GM12865 (cell line): ENCODE measurements at regions not wholly inside any gene's neighbourhood (a gene's known extent, or its start where the extent isn't known, plus 50 kb on each side); places are given as distances from the start of the nearest gene placed in this dataset.

Experiments
- DNase-seq: peaks from one replicate; pipeline ENCODE4 v3.0.0; 2010; ENCODE audit warnings: low read depth
- H3K4me3 ChIP-seq: 2 replicates; pipeline ENCODE4 v1.5.1; 2011; ENCODE audit warnings: mild to moderate bottlenecking, low read depth, low read length, control low read depth
- CTCF ChIP-seq: IDR thresholded peaks from 2 replicates; pipeline ENCODE4 v1.5.1; 2011; ENCODE audit warnings: low read length, control low read depth, low read depth, inconsistent platforms; ENCODE audit not compliant: insufficient read depth; ENCODE audit errors: missing control alignments

GRCh38 chr1:235011599-235012435 is 116.8 kb downstream of the TOMM20 start:
- H3K4me3 ChIP-seq, result peak overlapping the region; percentile 44
- peak; percentile 100 for DNase-seq
- no peak for TF ChIP-seq CTCF

GRCh38 chr1:235011064-235011598 is 117.5 kb downstream of the TOMM20 start:
- peak; percentile 94 for DNase-seq
- no peak for TF ChIP-seq CTCF
- peak overlapping the region; percentile 38 for H3K4me3 ChIP-seq

- DNase-seq, result no peak
- no peak for TF ChIP-seq CTCF
- no peak overlapping the region for H3K4me3 ChIP-seq
Observed at GRCh38 chr1:235009561-235010306, 118.9 kb downstream of the TOMM20 start.

- TF ChIP-seq CTCF, result no peak
- no peak overlapping the region for H3K4me3 ChIP-seq
- peak; percentile 85 for DNase-seq
Observed at GRCh38 chr1:235009074-235009473, 119.6 kb downstream of the TOMM20 start.

GRCh38 chr1:235008239-235008638 is 120.4 kb downstream of the TOMM20 start:
- DNase-seq, result no peak
- TF ChIP-seq CTCF, result no peak
- no peak overlapping the region for H3K4me3 ChIP-seq

GRCh38 chr1:235006816-235007215 is 121.8 kb downstream of the TOMM20 start:
- H3K4me3 ChIP-seq, result no peak overlapping the region
- DNase-seq, result no peak
- TF ChIP-seq CTCF, result no peak
